CD8-positive, alpha-beta memory T cell (primary cell): ENCODE measurements at regions not wholly inside any gene's neighbourhood (a gene's known extent, or its start where the extent isn't known, plus 50 kb on each side); places are given as distances from the start of the nearest gene placed in this dataset.

Source experiments
- CTCF ChIA-PET: fragments of 350-600 bp; sonication (Branson Sonifier 250); formaldehyde crosslinking; loops from one replicate; lab custom pipeline; 2021; ENCODE audit warnings: antibody characterized with exemption; lab: Charles Lee
- POLR2A ChIA-PET: fragments of 350-600 bp; sonication (Branson Sonifier 250); formaldehyde crosslinking; loops from one replicate; lab custom pipeline; 2021; ENCODE audit warnings: antibody characterized with exemption; lab: Charles Lee
- DNase-seq, 5 donors: peaks; one replicate each; pipeline versions ENCODE4 v3.0.0 to v3.0.0-alpha.2; 2020 to 2022; ENCODE audit warnings: mixed read lengths in 1 of 5
- H3K27ac ChIP-seq: one replicate; pipeline ENCODE4 v1.7.0; 2013; ENCODE audit warnings: low read depth, mild to moderate bottlenecking, low read length, moderate library complexity
- H3K27me3 ChIP-seq: 2 replicates; pipeline ENCODE4 v1.7.0; 2013; ENCODE audit warnings: low read length, mild to moderate bottlenecking; ENCODE audit not compliant: insufficient read depth, poor library complexity, severe bottlenecking
- H3K36me3 ChIP-seq: 2 replicates; pipeline ENCODE4 v1.7.0; 2013; ENCODE audit warnings: mild to moderate bottlenecking, low read length, moderate library complexity; ENCODE audit not compliant: insufficient read depth
- H3K4me1 ChIP-seq: 2 replicates; pipeline ENCODE4 v1.7.0; 2013; ENCODE audit warnings: mild to moderate bottlenecking, low read length, moderate library complexity; ENCODE audit not compliant: insufficient read depth
- H3K4me3 ChIP-seq: 2 replicates; pipeline ENCODE4 v1.7.0; 2013; ENCODE audit warnings: mild to moderate bottlenecking, low read length
- H3K9me3 ChIP-seq: 2 replicates; pipeline ENCODE4 v1.7.0; 2013; ENCODE audit warnings: mild to moderate bottlenecking, low read length
- H3K27ac Mint-ChIP-seq, 8 donors: one replicate each; pipeline ENCODE4 v1.8.0; 2020 to 2021; ENCODE audit warnings: mixed read lengths in 8 of 8, mild to moderate bottlenecking in 6 of 8, inconsistent platforms in 3 of 8, moderate library complexity in 3 of 8
- H3K27me3 Mint-ChIP-seq, 2 donors: one replicate each; pipeline ENCODE4 v1.8.0; 2020 to 2021; ENCODE audit warnings: mixed read lengths in 2 of 2, mild to moderate bottlenecking in 1 of 2, moderate library complexity in 1 of 2
- H3K36me3 Mint-ChIP-seq, 3 donors: one replicate each; pipeline ENCODE4 v1.8.0; 2020 to 2021; ENCODE audit warnings: mixed read lengths in 3 of 3, inconsistent platforms in 1 of 3, mild to moderate bottlenecking in 1 of 3
- H3K4me1 Mint-ChIP-seq, 3 donors: one replicate each; pipeline ENCODE4 v1.8.0; 2020 to 2021; ENCODE audit warnings: mixed read lengths in 3 of 3, inconsistent platforms in 1 of 3, mild to moderate bottlenecking in 1 of 3
- H3K4me3 Mint-ChIP-seq, 7 donors: one replicate each; pipeline ENCODE4 v1.8.0; 2020 to 2021; ENCODE audit warnings: mixed read lengths in 7 of 7, mild to moderate bottlenecking in 6 of 7, moderate library complexity in 4 of 7, inconsistent platforms in 2 of 7
- H3K9me3 Mint-ChIP-seq, 5 donors: one replicate each; pipeline ENCODE4 v1.8.0; 2020 to 2022; ENCODE audit warnings: mixed read lengths in 5 of 5, mild to moderate bottlenecking in 3 of 5, moderate library complexity in 2 of 5, inconsistent platforms in 1 of 5

GRCh38 chr5:39561421-39561820, 136.6 kb upstream of the DAB2 start:
- no peak for DNase-seq
- no peaks in the 10 kb centered on the region for H3K4me1 ChIP-seq
- ChIA-PET CTCF (no interaction called here), POLR2A (no interaction called here)
- Mint-ChIP-seq H3K36me3 (no peaks in the 10 kb centered on the region), H3K4me1 (no peaks in the 10 kb centered on the region), H3K9me3 (no peaks in the 10 kb centered on the region), H3K27ac (no peak overlapping the region), H3K4me3 (no peak overlapping the region), H3K27me3 (peaks cover 4 to 26% of the 10 kb centered on the region in 2 donors)
- H3K36me3 ChIP-seq: no peaks in the 10 kb centered on the region
- H3K27ac ChIP-seq: no peak overlapping the region
- H3K4me3 ChIP-seq: no peak overlapping the region
- no peaks in the 10 kb centered on the region for H3K9me3 ChIP-seq
- H3K27me3 ChIP-seq: no peaks in the 10 kb centered on the region

- Histone ChIP-seq H3K4me1 (no peaks in the 10 kb centered on the region), H3K27me3 (no peaks in the 10 kb centered on the region), H3K4me3 (no peak overlapping the region), H3K9me3 (no peaks in the 10 kb centered on the region), H3K36me3 (no peaks in the 10 kb centered on the region), H3K27ac (no peak overlapping the region)
- DNase-seq: no peak
- Mint-ChIP-seq H3K27ac (no peak overlapping the region), H3K27me3 (peaks cover 5 to 25% of the 10 kb centered on the region in 2 donors), H3K36me3 (no peaks in the 10 kb centered on the region), H3K4me3 (no peak overlapping the region), H3K9me3 (no peaks in the 10 kb centered on the region), H3K4me1 (no peaks in the 10 kb centered on the region)
- POLR2A ChIA-PET: no interaction called here
- CTCF ChIA-PET: no interaction called here
These were observed 135.9 kb upstream of the DAB2 start for GRCh38 chr5:39560726-39561125.

GRCh38 chr5:39559923-39560322, 135.1 kb upstream of the DAB2 start:
- no peak overlapping the region for H3K27ac Mint-ChIP-seq
- H3K27me3 Mint-ChIP-seq: peaks cover 5 to 28% of the 10 kb centered on the region in 2 donors
- Histone ChIP-seq H3K36me3 (no peaks in the 10 kb centered on the region), H3K27ac (no peak overlapping the region), H3K9me3 (no peaks in the 10 kb centered on the region), H3K4me3 (no peak overlapping the region), H3K4me1 (no peaks in the 10 kb centered on the region), H3K27me3 (peaks cover 7% of the 10 kb centered on the region)
- CTCF ChIA-PET: no interaction called here
- POLR2A ChIA-PET: no interaction called here
- H3K4me1 Mint-ChIP-seq: no peaks in the 10 kb centered on the region
- H3K36me3 Mint-ChIP-seq: no peaks in the 10 kb centered on the region
- no peak overlapping the region for H3K4me3 Mint-ChIP-seq
- DNase-seq: no peak
- H3K9me3 Mint-ChIP-seq: no peaks in the 10 kb centered on the region

- Mint-ChIP-seq H3K4me1 (no peaks in the 10 kb centered on the region), H3K27me3 (peaks cover 8 to 35% of the 10 kb centered on the region in 2 donors), H3K4me3 (no peak overlapping the region), H3K9me3 (peaks cover 0 to 2% (median 0%) of the 10 kb centered on the region in 5 donors), H3K36me3 (no peaks in the 10 kb centered on the region), H3K27ac (no peak overlapping the region)
- peaks cover 7% of the 10 kb centered on the region for H3K27me3 ChIP-seq
- no peak overlapping the region for H3K4me3 ChIP-seq
- H3K4me1 ChIP-seq: no peaks in the 10 kb centered on the region
- DNase-seq: no peak
- H3K27ac ChIP-seq: no peak overlapping the region
- H3K9me3 ChIP-seq: no peaks in the 10 kb centered on the region
- H3K36me3 ChIP-seq: no peaks in the 10 kb centered on the region
- POLR2A ChIA-PET: no interaction called here
- CTCF ChIA-PET: no interaction called here
These were observed 133.8 kb upstream of the DAB2 start for GRCh38 chr5:39558541-39558940.

GRCh38 chr5:39555788-39556187, 131.0 kb upstream of the DAB2 start:
- H3K4me1 ChIP-seq: no peaks in the 10 kb centered on the region
- Mint-ChIP-seq H3K27ac (no peak overlapping the region), H3K4me1 (no peaks in the 10 kb centered on the region), H3K9me3 (peaks cover 0 to 2% (median 0%) of the 10 kb centered on the region in 5 donors), H3K27me3 (peaks cover 8 to 27% of the 10 kb centered on the region in 2 donors), H3K36me3 (no peaks in the 10 kb centered on the region), H3K4me3 (no peak overlapping the region)
- DNase-seq: no peak
- no peak overlapping the region for H3K4me3 ChIP-seq
- peaks cover 7% of the 10 kb centered on the region for H3K27me3 ChIP-seq
- H3K27ac ChIP-seq: no peak overlapping the region
- ChIA-PET CTCF (no interaction called here), POLR2A (no interaction called here)
- H3K9me3 ChIP-seq: no peaks in the 10 kb centered on the region
- H3K36me3 ChIP-seq: no peaks in the 10 kb centered on the region

GRCh38 chr5:39547553-39548154, 122.9 kb upstream of the DAB2 start:
- H3K4me1 ChIP-seq: no peaks in the 10 kb centered on the region
- H3K4me3 ChIP-seq: no peak overlapping the region
- H3K27me3 ChIP-seq: no peaks in the 10 kb centered on the region
- Mint-ChIP-seq H3K36me3 (no peaks in the 10 kb centered on the region), H3K27me3 (peaks cover 0 to 20% of the 10 kb centered on the region in 2 donors), H3K4me3 (peak overlapping the region in 4 of 7 donors; percentile 30 to 44 (median 41)), H3K9me3 (no peaks in the 10 kb centered on the region), H3K4me1 (peaks cover 4 to 8% (median 4%) of the 10 kb centered on the region in 3 donors), H3K27ac (peak overlapping the region in 1 of 8 donors; percentile 51)
- H3K36me3 ChIP-seq: no peaks in the 10 kb centered on the region
- no peak overlapping the region for H3K27ac ChIP-seq
- peak in 2 of 5 donors; percentile 19 to 23 for DNase-seq
- H3K9me3 ChIP-seq: no peaks in the 10 kb centered on the region
- ChIA-PET POLR2A (no interaction called here), CTCF (interaction anchor here (1.0 to 2.6 kb wide), 7 partner anchors 16 to 1106 kb away, joined by 3 to 12 read pairs (median 4); no protein-coding TSS in a partner anchor)

- Mint-ChIP-seq H3K9me3 (no peaks in the 10 kb centered on the region), H3K36me3 (no peaks in the 10 kb centered on the region), H3K27me3 (peaks cover 3 to 4% of the 10 kb centered on the region in 2 donors), H3K27ac (no peak overlapping the region), H3K4me3 (no peak overlapping the region), H3K4me1 (peaks cover 4 to 8% (median 4%) of the 10 kb centered on the region in 3 donors)
- Histone ChIP-seq H3K4me3 (no peak overlapping the region), H3K27me3 (no peaks in the 10 kb centered on the region), H3K9me3 (no peaks in the 10 kb centered on the region), H3K36me3 (no peaks in the 10 kb centered on the region), H3K4me1 (no peaks in the 10 kb centered on the region), H3K27ac (no peak overlapping the region)
- ChIA-PET POLR2A (no interaction called here), CTCF (interaction anchor here (1.2 to 1.9 kb wide), 2 partner anchors 18 to 169 kb away, joined by 3 to 6 read pairs; no protein-coding TSS in a partner anchor)
- DNase-seq: no peak
These were observed 120.2 kb upstream of the DAB2 start for GRCh38 chr5:39544941-39545340.

- H3K4me3 ChIP-seq: no peak overlapping the region
- no peaks in the 10 kb centered on the region for H3K9me3 ChIP-seq
- no peaks in the 10 kb centered on the region for H3K4me1 ChIP-seq
- ChIA-PET POLR2A (no interaction called here), CTCF (no interaction called here)
- no peaks in the 10 kb centered on the region for H3K36me3 ChIP-seq
- H3K27me3 Mint-ChIP-seq: peaks cover 3% of the 10 kb centered on the region in 2 donors
- H3K9me3 Mint-ChIP-seq: no peaks in the 10 kb centered on the region
- no peak overlapping the region for H3K27ac Mint-ChIP-seq
- H3K4me1 Mint-ChIP-seq: peaks cover 4 to 8% (median 4%) of the 10 kb centered on the region in 3 donors
- H3K27me3 ChIP-seq: no peaks in the 10 kb centered on the region
- H3K36me3 Mint-ChIP-seq: no peaks in the 10 kb centered on the region
- DNase-seq: no peak
- H3K27ac ChIP-seq: no peak overlapping the region
- no peak overlapping the region for H3K4me3 Mint-ChIP-seq
These were observed 118.6 kb upstream of the DAB2 start for GRCh38 chr5:39543335-39543734.
